Skeletal muscle satellite cell (primary cell): ENCODE measurements at regions not wholly inside any gene's neighbourhood (a gene's known extent, or its start where the extent isn't known, plus 50 kb on each side); places are given as distances from the start of the nearest gene placed in this dataset.
"Not testable (repeated sequence)": the region's sequence is repeated elsewhere in the genome, so short reads cannot be mapped to it uniquely, and the experiment has no call there.

ENCODE experiments used
- H3K27me3 ChIP-seq: 2 replicates; pipeline ENCODE4 v1.7.0; 2013; ENCODE audit warnings: low read length; ENCODE audit not compliant: control insufficient read depth, insufficient read depth
- H3K36me3 ChIP-seq: 2 replicates; pipeline ENCODE4 v1.7.0; 2013; ENCODE audit warnings: mild to moderate bottlenecking, control low read depth, low read length; ENCODE audit not compliant: insufficient read depth
- H3K4me1 ChIP-seq: 2 replicates; pipeline ENCODE4 v1.7.0; 2013; ENCODE audit warnings: low read length; ENCODE audit not compliant: control insufficient read depth, insufficient read depth
- H3K4me2 ChIP-seq: 2 replicates; pipeline ENCODE4 v1.7.0; 2013; ENCODE audit warnings: mild to moderate bottlenecking, low read length
- H3K4me3 ChIP-seq: 2 replicates; pipeline ENCODE4 v1.7.0; 2013; ENCODE audit warnings: low read length
- H3K9ac ChIP-seq: 2 replicates; pipeline ENCODE4 v1.7.0; 2013; ENCODE audit warnings: mild to moderate bottlenecking, low read depth, low read length, moderate library complexity
- H3K9me3 ChIP-seq: replicated peaks from 2 replicates; pipeline ENCODE4 v1.7.0; 2013; ENCODE audit warnings: mild to moderate bottlenecking, control low read depth, low read length

GRCh38 chr7:16264823-16265804, 156.2 kb downstream of the CRPPA start:
- no peaks in the 10 kb centered on the region for H3K27me3 ChIP-seq
- no peaks in the 10 kb centered on the region for H3K4me1 ChIP-seq
- H3K9ac ChIP-seq: no peak overlapping the region
- no peaks in the 10 kb centered on the region for H3K9me3 ChIP-seq
- no peak overlapping the region for H3K4me2 ChIP-seq
- H3K4me3 ChIP-seq: no peak overlapping the region
- no peaks in the 10 kb centered on the region for H3K36me3 ChIP-seq

- H3K4me1 ChIP-seq: no peaks in the 10 kb centered on the region
- no peak overlapping the region for H3K9ac ChIP-seq
- no peak overlapping the region for H3K4me3 ChIP-seq
- no peaks in the 10 kb centered on the region for H3K9me3 ChIP-seq
- H3K4me2 ChIP-seq: no peak overlapping the region
- H3K27me3 ChIP-seq: no peaks in the 10 kb centered on the region
- H3K36me3 ChIP-seq: no peaks in the 10 kb centered on the region
Observed at GRCh38 chr7:16264036-16264819, 157.1 kb downstream of the CRPPA start.

GRCh38 chr7:16263377-16263776, 158.0 kb downstream of the CRPPA start:
- not testable (repeated sequence) for H3K9ac ChIP-seq, H3K27me3 ChIP-seq, H3K9me3 ChIP-seq, H3K4me3 ChIP-seq, H3K4me2 ChIP-seq, H3K36me3 ChIP-seq, H3K4me1 ChIP-seq

GRCh38 chr7:16261654-16262053, 159.7 kb downstream of the CRPPA start:
- Histone ChIP-seq H3K4me1 (no peaks in the 10 kb centered on the region), H3K4me2 (no peak overlapping the region), H3K9me3 (no peaks in the 10 kb centered on the region), H3K4me3 (no peak overlapping the region), H3K9ac (no peak overlapping the region), H3K27me3 (no peaks in the 10 kb centered on the region), H3K36me3 (no peaks in the 10 kb centered on the region)

- Histone ChIP-seq H3K36me3 (no peaks in the 10 kb centered on the region), H3K4me2 (no peak overlapping the region), H3K9ac (no peak overlapping the region), H3K4me3 (no peak overlapping the region), H3K9me3 (no peaks in the 10 kb centered on the region), H3K27me3 (no peaks in the 10 kb centered on the region), H3K4me1 (no peaks in the 10 kb centered on the region)
Observed at GRCh38 chr7:16261100-16261499, 160.2 kb downstream of the CRPPA start.

- Histone ChIP-seq H3K9me3 (no peaks in the 10 kb centered on the region), H3K27me3 (no peaks in the 10 kb centered on the region), H3K4me3 (no peak overlapping the region), H3K36me3 (no peaks in the 10 kb centered on the region), H3K4me1 (no peaks in the 10 kb centered on the region), H3K4me2 (no peak overlapping the region), H3K9ac (no peak overlapping the region)
Observed at GRCh38 chr7:16260236-16260728, 161.1 kb downstream of the CRPPA start.

- H3K9me3 ChIP-seq, H3K4me1 ChIP-seq, H3K36me3 ChIP-seq, H3K9ac ChIP-seq, H3K27me3 ChIP-seq, H3K4me2 ChIP-seq, H3K4me3 ChIP-seq: not testable (repeated sequence)
Observed at GRCh38 chr7:16256419-16256818, 164.9 kb downstream of the CRPPA start.

GRCh38 chr7:16255952-16256351, 165.4 kb downstream of the CRPPA start:
- H3K4me3 ChIP-seq, H3K4me2 ChIP-seq, H3K36me3 ChIP-seq, H3K9ac ChIP-seq, H3K9me3 ChIP-seq, H3K27me3 ChIP-seq, H3K4me1 ChIP-seq: not testable (repeated sequence)

- H3K9me3 ChIP-seq, H3K9ac ChIP-seq, H3K4me2 ChIP-seq: not testable (repeated sequence)
Observed at GRCh38 chr7:16250655-16251054, 170.7 kb downstream of the CRPPA start.

GRCh38 chr7:16249204-16249603, 172.1 kb downstream of the CRPPA start:
- H3K9ac ChIP-seq, H3K4me3 ChIP-seq, H3K27me3 ChIP-seq, H3K9me3 ChIP-seq, H3K4me1 ChIP-seq, H3K36me3 ChIP-seq, H3K4me2 ChIP-seq: not testable (repeated sequence)

More at GRCh38 chr7:16250655-16251054, 170.7 kb downstream of the CRPPA start:
- not testable (repeated sequence) for H3K27me3 ChIP-seq, H3K36me3 ChIP-seq, H3K4me1 ChIP-seq, H3K4me3 ChIP-seq

- not testable (repeated sequence) for H3K9ac ChIP-seq, H3K4me2 ChIP-seq, H3K4me1 ChIP-seq, H3K9me3 ChIP-seq, H3K4me3 ChIP-seq, H3K27me3 ChIP-seq, H3K36me3 ChIP-seq
Observed at GRCh38 chr7:16248556-16248955, 172.8 kb downstream of the CRPPA start.
